ENCODE measurements at regions not wholly inside any gene's neighbourhood (a gene's known extent, or its start where the extent isn't known, plus 50 kb on each side); places are given as distances from the start of the nearest gene placed in this dataset.

DNA sequence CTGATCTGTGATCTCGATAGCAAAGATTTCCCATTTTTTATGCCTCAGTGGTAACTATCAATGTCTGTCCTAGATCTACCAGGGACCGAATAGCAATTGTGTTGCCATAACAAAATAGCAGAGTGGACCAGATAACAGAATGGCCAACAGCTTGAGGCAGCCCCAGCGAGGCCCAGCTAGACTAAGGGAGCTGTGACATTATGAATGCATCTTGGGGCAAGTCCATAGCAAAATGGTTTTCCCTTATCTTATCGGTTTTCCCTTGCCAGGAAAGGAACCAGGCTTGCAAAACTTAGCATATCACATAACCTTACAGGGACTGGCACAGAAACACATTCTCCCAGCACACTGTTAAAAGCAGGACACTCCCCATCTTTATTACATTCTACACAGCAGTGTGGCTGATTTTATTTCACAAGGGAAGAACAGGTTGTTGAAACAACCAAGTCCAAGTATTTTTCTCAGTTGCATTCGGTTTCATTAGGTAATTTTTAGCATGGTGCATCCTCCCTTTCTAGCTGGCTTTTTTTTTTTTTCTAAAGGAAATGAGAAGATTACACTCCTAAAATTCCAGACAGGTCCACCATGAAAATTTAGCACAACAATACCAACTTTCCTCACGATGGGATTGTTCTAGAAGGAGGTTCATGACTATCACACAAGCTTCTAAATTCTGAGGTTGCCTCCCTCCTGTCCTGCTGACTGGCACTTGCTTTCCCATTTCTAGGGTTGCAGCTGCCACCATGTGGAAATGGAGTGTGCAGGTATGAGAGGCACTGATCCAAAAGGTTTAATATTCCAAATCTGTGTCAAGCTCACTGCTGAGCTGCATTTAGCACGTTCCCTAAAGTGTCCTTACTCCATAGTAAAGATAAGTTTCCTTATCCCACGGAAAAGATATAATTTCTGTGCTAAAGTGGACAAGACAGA, 97.0 kb upstream of the SLC35G4 start:
- Histone ChIP-seq H3K9ac (ENCODE audit: low read length) (no peak overlapping the region), H3K4me3 (ENCODE audit: low read depth, low read length, poor library complexity, severe bottlenecking) (no peak overlapping the region)

DNA sequence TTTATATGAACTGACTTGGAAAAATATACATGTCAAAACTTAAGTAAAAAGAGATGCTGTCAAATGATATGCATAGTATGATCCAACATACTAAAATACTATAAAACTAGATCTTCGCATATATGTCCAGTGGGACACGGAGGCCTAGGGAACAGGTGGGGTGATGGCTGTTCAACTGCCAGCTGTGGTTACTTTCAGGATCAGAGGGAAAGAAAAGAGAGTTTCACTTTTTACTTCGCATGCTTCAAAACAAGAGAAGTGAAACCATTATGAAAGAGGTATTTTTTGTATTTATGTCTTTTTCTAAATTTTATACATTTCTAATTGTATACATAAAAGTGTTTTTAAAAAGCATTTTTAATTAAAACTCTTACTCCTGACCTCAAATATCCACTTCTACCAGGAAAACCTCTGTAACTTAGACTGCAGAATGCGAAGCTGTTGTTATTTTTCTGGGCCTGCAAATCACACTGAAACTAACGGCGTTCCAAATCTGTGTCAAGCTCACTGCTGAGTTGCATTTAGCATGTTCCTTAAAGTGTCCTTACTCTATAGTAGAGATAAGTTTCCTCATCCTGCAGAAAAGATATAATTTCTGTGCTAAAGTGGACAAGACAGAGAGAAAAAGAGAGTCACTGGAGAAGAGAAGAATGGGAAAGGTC, 97.8 kb upstream of the SLC35G4 start:
- Histone ChIP-seq H3K27ac (ENCODE audit: low read depth, low read length, poor library complexity, severe bottlenecking) (peak overlapping the region; percentile 68), H3K4me1 (ENCODE audit: insufficient read depth, low read length, severe bottlenecking) (peaks cover 21% of the 10 kb centered on the region), H3K9me2 (ENCODE audit: low read depth, low read length) (no peaks in the 10 kb centered on the region), H3K4me3 (ENCODE audit: low read depth, low read length, poor library complexity, severe bottlenecking) (no peak overlapping the region), H3K79me2 (ENCODE audit: insufficient read depth, low read length) (no peaks in the 10 kb centered on the region), H2AFZ (ENCODE audit: low read length) (no peak overlapping the region), H3K9ac (ENCODE audit: low read length) (no peak overlapping the region), H3K4me2 (ENCODE audit: low read length) (peak overlapping the region; percentile 26), H4K20me1 (ENCODE audit: insufficient read depth, low read length) (no peaks in the 10 kb centered on the region), H3F3A (ENCODE audit: insufficient read depth, low read length) (no peaks in the 10 kb centered on the region), H3K27me3 (ENCODE audit: insufficient read depth, low read length) (no peaks in the 10 kb centered on the region), H3K9me3 (ENCODE audit: low read length) (no peaks in the 10 kb centered on the region), H3K36me3 (ENCODE audit: insufficient read depth, low read length) (no peaks in the 10 kb centered on the region)
- no peak for TF ChIP-seq EZH2 (IDR thresholded peaks at IDR 0.05; ENCODE audit: borderline replicate concordance, low read length)
- TF ChIP-seq, protein P1, sequence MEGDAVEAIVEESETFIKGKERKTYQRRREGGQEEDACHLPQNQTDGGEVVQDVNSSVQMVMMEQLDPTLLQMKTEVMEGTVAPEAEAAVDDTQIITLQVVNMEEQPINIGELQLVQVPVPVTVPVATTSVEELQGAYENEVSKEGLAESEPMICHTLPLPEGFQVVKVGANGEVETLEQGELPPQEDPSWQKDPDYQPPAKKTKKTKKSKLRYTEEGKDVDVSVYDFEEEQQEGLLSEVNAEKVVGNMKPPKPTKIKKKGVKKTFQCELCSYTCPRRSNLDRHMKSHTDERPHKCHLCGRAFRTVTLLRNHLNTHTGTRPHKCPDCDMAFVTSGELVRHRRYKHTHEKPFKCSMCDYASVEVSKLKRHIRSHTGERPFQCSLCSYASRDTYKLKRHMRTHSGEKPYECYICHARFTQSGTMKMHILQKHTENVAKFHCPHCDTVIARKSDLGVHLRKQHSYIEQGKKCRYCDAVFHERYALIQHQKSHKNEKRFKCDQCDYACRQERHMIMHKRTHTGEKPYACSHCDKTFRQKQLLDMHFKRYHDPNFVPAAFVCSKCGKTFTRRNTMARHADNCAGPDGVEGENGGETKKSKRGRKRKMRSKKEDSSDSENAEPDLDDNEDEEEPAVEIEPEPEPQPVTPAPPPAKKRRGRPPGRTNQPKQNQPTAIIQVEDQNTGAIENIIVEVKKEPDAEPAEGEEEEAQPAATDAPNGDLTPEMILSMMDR (IDR thresholded peaks at IDR 0.05; ENCODE audit: low read length): no peak

More for the DNA sequence above, 97.0 kb upstream of the SLC35G4 start:
- Histone ChIP-seq H3K27ac (ENCODE audit: low read depth, low read length, poor library complexity, severe bottlenecking) (peak overlapping the region; percentile 68), H3K9me3 (ENCODE audit: low read length) (no peaks in the 10 kb centered on the region), H3K27me3 (ENCODE audit: insufficient read depth, low read length) (no peaks in the 10 kb centered on the region), H3K4me1 (ENCODE audit: insufficient read depth, low read length, severe bottlenecking) (peaks cover 21% of the 10 kb centered on the region), H3K4me2 (ENCODE audit: low read length) (peak overlapping the region; percentile 26), H3K79me2 (ENCODE audit: insufficient read depth, low read length) (no peaks in the 10 kb centered on the region), H3F3A (ENCODE audit: insufficient read depth, low read length) (no peaks in the 10 kb centered on the region), H3K9me2 (ENCODE audit: low read depth, low read length) (no peaks in the 10 kb centered on the region), H3K36me3 (ENCODE audit: insufficient read depth, low read length) (no peaks in the 10 kb centered on the region), H4K20me1 (ENCODE audit: insufficient read depth, low read length) (no peaks in the 10 kb centered on the region), H2AFZ (ENCODE audit: low read length) (no peak overlapping the region)
- TF ChIP-seq, protein P1 (IDR thresholded peaks at IDR 0.05; ENCODE audit: low read length): no peak; the same call in 1 of the 2 replicates

DNA sequence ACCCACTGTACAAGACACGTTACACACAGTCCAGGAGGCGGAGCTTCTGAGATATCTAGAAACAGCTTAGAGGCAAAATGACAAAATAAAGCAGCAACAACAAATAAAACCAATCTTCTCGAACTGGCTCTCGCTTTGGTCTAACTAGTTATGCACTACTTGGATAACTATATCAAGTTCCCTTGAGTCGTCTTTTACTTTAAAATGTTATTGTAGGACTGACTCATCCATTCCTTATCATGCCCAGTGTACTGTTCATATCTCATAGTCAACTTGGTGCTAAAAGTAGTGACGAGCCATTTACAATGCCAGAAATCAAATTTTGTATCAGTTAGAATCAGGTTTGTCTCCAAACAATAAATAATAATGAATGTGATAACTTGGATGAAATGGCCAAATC, 102.5 kb upstream of the SLC35G4 start:
- no peaks in the 10 kb centered on the region for H4K20me1 ChIP-seq (ENCODE audit: insufficient read depth, low read length)
- no peak overlapping the region for H3K4me3 ChIP-seq (ENCODE audit: low read depth, low read length, poor library complexity, severe bottlenecking)
- H3K27ac ChIP-seq (ENCODE audit: low read depth, low read length, poor library complexity, severe bottlenecking): no peak overlapping the region
- H3K9ac ChIP-seq (ENCODE audit: low read length): no peak overlapping the region
- no peaks in the 10 kb centered on the region for H3K9me3 ChIP-seq (ENCODE audit: low read length)
- no peaks in the 10 kb centered on the region for H3K9me2 ChIP-seq (ENCODE audit: low read depth, low read length)
- H3K36me3 ChIP-seq (ENCODE audit: insufficient read depth, low read length): no peaks in the 10 kb centered on the region
- H3K79me2 ChIP-seq (ENCODE audit: insufficient read depth, low read length): no peaks in the 10 kb centered on the region
- H3K27me3 ChIP-seq (ENCODE audit: insufficient read depth, low read length): no peaks in the 10 kb centered on the region
- H2AFZ ChIP-seq (ENCODE audit: low read length): no peak overlapping the region
- H3K4me2 ChIP-seq (ENCODE audit: low read length): no peak overlapping the region
- TF ChIP-seq, protein P1 (IDR thresholded peaks at IDR 0.05; ENCODE audit: low read length): no peak
- TF ChIP-seq EZH2 (IDR thresholded peaks at IDR 0.05; ENCODE audit: borderline replicate concordance, low read length): no peak
- peaks cover 9% of the 10 kb centered on the region for H3K4me1 ChIP-seq (ENCODE audit: insufficient read depth, low read length, severe bottlenecking)
- no peaks in the 10 kb centered on the region for H3F3A ChIP-seq (ENCODE audit: insufficient read depth, low read length)
